GM12878 (cell line): ENCODE measurements at regions not wholly inside any gene's neighbourhood (a gene's known extent, or its start where the extent isn't known, plus 50 kb on each side); places are given as distances from the start of the nearest gene placed in this dataset.

Source experiments
- NKRF ChIP-seq: fragments of 450-650 bp; conservative IDR thresholded peaks from 2 replicates; pipeline ENCODE4 v1.6.1; 2017; ENCODE audit warnings: mild to moderate bottlenecking, moderate library complexity
- PBX3 ChIP-seq: IDR thresholded peaks from 2 replicates; pipeline ENCODE4 v1.6.1; 2011; ENCODE audit warnings: mild to moderate bottlenecking, low read depth, low read length, moderate library complexity; ENCODE audit not compliant: insufficient replicate concordance
- ZNF24 ChIP-seq: fragments of 450-650 bp; IDR thresholded peaks from 2 replicates; pipeline ENCODE4 v1.6.1; 2017; ENCODE audit warnings: antibody characterized with exemption, mild to moderate bottlenecking
- TF ChIP-seq, protein P1 (sequence below): fragments of 450-650 bp; formaldehyde crosslinking; IDR thresholded peaks from 2 replicates; pipeline ENCODE4 v1.4.0; 2022; ENCODE audit warnings: mild to moderate bottlenecking, moderate library complexity
- TF ChIP-seq, protein P2 (sequence below): fragments of 450-650 bp; IDR thresholded peaks from 2 replicates; pipeline ENCODE4 v1.6.1; 2017; ENCODE audit warnings: mild to moderate bottlenecking

DNA sequence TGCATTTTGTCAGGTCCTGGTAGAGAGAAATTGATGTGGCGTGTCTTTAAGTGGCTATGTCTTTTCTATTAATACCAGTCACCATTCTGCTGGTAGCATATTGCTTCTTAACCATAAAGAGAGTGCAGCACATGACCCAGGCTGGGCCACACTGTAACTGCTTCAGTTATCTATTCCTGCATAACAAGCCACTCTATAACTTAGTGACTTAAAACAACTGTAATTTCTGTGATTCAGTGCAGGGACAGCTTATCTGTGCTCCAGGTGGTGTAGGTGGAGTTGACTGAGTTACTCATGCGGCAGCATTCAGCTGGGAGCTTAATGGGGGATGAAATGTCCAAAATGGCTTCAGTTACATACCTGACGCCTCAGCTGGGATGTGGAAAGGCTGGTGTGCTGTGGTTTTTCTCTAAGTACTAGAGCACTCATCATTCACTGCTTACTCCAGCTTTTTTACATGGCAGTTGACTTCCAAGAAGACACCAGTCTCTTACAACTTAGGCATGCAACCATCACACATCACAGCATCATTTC is 742.4 kb downstream of the SATB2 start (continued):
- TF ChIP-seq, protein P1, sequence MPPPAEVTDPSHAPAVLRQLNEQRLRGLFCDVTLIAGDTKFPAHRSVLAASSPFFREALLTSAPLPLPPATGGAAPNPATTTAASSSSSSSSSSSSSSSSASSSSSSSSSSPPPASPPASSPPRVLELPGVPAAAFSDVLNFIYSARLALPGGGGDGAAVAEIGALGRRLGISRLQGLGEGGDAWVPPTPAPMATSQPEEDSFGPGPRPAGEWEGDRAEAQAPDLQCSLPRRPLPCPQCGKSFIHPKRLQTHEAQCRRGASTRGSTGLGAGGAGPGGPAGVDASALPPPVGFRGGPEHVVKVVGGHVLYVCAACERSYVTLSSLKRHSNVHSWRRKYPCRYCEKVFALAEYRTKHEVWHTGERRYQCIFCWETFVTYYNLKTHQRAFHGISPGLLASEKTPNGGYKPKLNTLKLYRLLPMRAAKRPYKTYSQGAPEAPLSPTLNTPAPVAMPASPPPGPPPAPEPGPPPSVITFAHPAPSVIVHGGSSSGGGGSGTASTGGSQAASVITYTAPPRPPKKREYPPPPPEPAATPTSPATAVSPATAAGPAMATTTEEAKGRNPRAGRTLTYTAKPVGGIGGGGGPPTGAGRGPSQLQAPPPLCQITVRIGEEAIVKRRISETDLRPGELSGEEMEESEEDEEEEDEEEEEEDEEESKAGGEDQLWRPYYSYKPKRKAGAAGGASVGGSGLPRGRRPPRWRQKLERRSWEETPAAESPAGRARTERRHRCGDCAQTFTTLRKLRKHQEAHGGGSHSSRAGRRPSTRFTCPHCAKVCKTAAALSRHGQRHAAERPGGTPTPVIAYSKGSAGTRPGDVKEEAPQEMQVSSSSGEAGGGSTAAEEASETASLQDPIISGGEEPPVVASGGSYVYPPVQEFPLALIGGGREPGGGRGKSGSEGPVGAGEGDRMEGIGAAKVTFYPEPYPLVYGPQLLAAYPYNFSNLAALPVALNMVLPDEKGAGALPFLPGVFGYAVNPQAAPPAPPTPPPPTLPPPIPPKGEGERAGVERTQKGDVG = no peak
- TF ChIP-seq ZNF24 (no peak), NKRF (no peak), PBX3 (no peak)
- TF ChIP-seq, protein P2, sequence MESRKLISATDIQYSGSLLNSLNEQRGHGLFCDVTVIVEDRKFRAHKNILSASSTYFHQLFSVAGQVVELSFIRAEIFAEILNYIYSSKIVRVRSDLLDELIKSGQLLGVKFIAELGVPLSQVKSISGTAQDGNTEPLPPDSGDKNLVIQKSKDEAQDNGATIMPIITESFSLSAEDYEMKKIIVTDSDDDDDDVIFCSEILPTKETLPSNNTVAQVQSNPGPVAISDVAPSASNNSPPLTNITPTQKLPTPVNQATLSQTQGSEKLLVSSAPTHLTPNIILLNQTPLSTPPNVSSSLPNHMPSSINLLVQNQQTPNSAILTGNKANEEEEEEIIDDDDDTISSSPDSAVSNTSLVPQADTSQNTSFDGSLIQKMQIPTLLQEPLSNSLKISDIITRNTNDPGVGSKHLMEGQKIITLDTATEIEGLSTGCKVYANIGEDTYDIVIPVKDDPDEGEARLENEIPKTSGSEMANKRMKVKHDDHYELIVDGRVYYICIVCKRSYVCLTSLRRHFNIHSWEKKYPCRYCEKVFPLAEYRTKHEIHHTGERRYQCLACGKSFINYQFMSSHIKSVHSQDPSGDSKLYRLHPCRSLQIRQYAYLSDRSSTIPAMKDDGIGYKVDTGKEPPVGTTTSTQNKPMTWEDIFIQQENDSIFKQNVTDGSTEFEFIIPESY = no peak
